HG02623 (cell line): ENCODE measurements at regions not wholly inside any gene's neighbourhood (a gene's known extent, or its start where the extent isn't known, plus 50 kb on each side); places are given as distances from the start of the nearest gene placed in this dataset.

Experiments used
- ATAC-seq: cut with Tn5 transposase; IDR thresholded peaks from one replicate; pipeline ENCODE4 v1.9.1; 2021; ENCODE audit warnings: moderate library complexity; ENCODE audit not compliant: unreplicated experiment

- no peak for ATAC-seq
These were observed 132.2 kb downstream of the ASB7 start for GRCh38 chr15:100734586-100734985.

GRCh38 chr15:100735129-100736053 lies 133.0 kb downstream of the ASB7 start:
- no peak for ATAC-seq

GRCh38 chr15:100737214-100737613 lies 134.8 kb downstream of the ASB7 start:
- no peak for ATAC-seq

- ATAC-seq: no peak
These were observed 136.2 kb downstream of the ASB7 start for GRCh38 chr15:100738614-100739013.

GRCh38 chr15:100740138-100740537 lies 137.7 kb downstream of the ASB7 start:
- ATAC-seq: no peak

GRCh38 chr15:100751585-100751984 lies 128.0 kb upstream of the ALDH1A3 start:
- ATAC-seq: no peak

GRCh38 chr15:100753503-100753902 lies 126.1 kb upstream of the ALDH1A3 start:
- no peak for ATAC-seq

GRCh38 chr15:100757661-100758060 lies 122.0 kb upstream of the ALDH1A3 start:
- no peak for ATAC-seq

GRCh38 chr15:100758555-100758954 lies 121.1 kb upstream of the ALDH1A3 start:
- no peak for ATAC-seq

- no peak for ATAC-seq
These were observed 120.5 kb upstream of the ALDH1A3 start for GRCh38 chr15:100759106-100759505.

- no peak for ATAC-seq
These were observed 119.8 kb upstream of the ALDH1A3 start for GRCh38 chr15:100759698-100760356.

- ATAC-seq: no peak
These were observed 119.2 kb upstream of the ALDH1A3 start for GRCh38 chr15:100760357-100760903.

GRCh38 chr15:100761290-100761935 lies 118.2 kb upstream of the ALDH1A3 start:
- ATAC-seq: no peak

- no peak for ATAC-seq
These were observed 117.3 kb upstream of the ALDH1A3 start for GRCh38 chr15:100762289-100762688.

GRCh38 chr15:100762913-100763834 lies 116.5 kb upstream of the ALDH1A3 start:
- ATAC-seq: no peak

- no peak for ATAC-seq
These were observed 115.5 kb upstream of the ALDH1A3 start for GRCh38 chr15:100763835-100764750.

GRCh38 chr15:100764778-100765466 lies 114.7 kb upstream of the ALDH1A3 start:
- ATAC-seq: no peak

- no peak for ATAC-seq
These were observed 114.0 kb upstream of the ALDH1A3 start for GRCh38 chr15:100765467-100766241.
